GM06990 (cell line): ENCODE measurements at regions not wholly inside any gene's neighbourhood (a gene's known extent, or its start where the extent isn't known, plus 50 kb on each side); places are given as distances from the start of the nearest gene placed in this dataset.
A peak's percentile ranks its signal among the peaks of the same experiment; 100 is the strongest.

Experiments
- DNase-seq: peaks from one replicate; pipeline ENCODE4 v3.0.0-alpha.2; 2011; ENCODE audit not compliant: insufficient read length; ENCODE audit errors: extremely low read depth
- H3K27me3 ChIP-seq: replicated peaks from 2 replicates; pipeline ENCODE4 v1.6.0; 2011; ENCODE audit warnings: low read length; ENCODE audit not compliant: control insufficient read depth, insufficient read depth
- H3K36me3 ChIP-seq: 2 replicates; pipeline ENCODE4 v1.5.1; 2011; ENCODE audit warnings: low read length; ENCODE audit not compliant: control insufficient read depth, insufficient read depth
- H3K4me3 ChIP-seq: replicated peaks from 2 replicates; pipeline ENCODE4 v1.5.1; 2011; ENCODE audit warnings: low read depth, mild to moderate bottlenecking, control low read depth, low read length
- TF ChIP-seq, protein P1 (sequence below): IDR thresholded peaks from 2 replicates; pipeline ENCODE4 v1.5.1; 2011; ENCODE audit warnings: low read length, control low read depth, mild to moderate bottlenecking, inconsistent platforms; ENCODE audit not compliant: insufficient read depth, poor library complexity, severe bottlenecking

DNA sequence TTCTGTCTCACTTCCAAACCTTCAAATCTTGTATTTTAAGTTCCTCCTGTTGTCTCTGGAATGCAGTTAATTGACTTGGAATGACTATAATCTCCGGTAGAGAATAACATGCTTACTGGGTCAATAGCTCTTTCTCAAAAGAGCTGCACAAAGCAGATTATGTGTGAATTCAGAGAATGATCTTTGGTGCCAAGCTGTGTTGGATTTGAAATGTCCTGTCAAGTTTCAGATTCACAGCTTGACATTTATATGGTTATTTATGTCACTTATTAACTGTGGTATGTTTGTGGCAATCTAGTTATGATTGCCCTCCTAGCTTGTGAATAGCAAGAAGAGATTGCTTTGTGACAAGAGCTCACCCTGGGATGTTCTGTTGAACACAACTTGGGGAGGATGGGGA, 128.3 kb upstream of the KCNE2 start:
- no peak for DNase-seq
- H3K4me3 ChIP-seq, result no peak overlapping the region
- TF ChIP-seq, protein P1, sequence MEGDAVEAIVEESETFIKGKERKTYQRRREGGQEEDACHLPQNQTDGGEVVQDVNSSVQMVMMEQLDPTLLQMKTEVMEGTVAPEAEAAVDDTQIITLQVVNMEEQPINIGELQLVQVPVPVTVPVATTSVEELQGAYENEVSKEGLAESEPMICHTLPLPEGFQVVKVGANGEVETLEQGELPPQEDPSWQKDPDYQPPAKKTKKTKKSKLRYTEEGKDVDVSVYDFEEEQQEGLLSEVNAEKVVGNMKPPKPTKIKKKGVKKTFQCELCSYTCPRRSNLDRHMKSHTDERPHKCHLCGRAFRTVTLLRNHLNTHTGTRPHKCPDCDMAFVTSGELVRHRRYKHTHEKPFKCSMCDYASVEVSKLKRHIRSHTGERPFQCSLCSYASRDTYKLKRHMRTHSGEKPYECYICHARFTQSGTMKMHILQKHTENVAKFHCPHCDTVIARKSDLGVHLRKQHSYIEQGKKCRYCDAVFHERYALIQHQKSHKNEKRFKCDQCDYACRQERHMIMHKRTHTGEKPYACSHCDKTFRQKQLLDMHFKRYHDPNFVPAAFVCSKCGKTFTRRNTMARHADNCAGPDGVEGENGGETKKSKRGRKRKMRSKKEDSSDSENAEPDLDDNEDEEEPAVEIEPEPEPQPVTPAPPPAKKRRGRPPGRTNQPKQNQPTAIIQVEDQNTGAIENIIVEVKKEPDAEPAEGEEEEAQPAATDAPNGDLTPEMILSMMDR, result no peak
- H3K36me3 ChIP-seq, result no peaks in the 10 kb centered on the region
- no peaks in the 10 kb centered on the region for H3K27me3 ChIP-seq

- DNase-seq, result no peak
- Histone ChIP-seq H3K27me3 (no peaks in the 10 kb centered on the region; the same call in 1 of the 2 replicates), H3K4me3 (no peak overlapping the region), H3K36me3 (no peaks in the 10 kb centered on the region)
- TF ChIP-seq, protein P1, result no peak
Measured at GRCh38 chr21:34242973-34243372, 120.8 kb upstream of the KCNE2 start.

GRCh38 chr21:34243562-34243961, 120.2 kb upstream of the KCNE2 start:
- Histone ChIP-seq H3K27me3 (no peaks in the 10 kb centered on the region; the same call in 1 of the 2 replicates), H3K36me3 (no peaks in the 10 kb centered on the region), H3K4me3 (no peak overlapping the region)
- DNase-seq, result no peak
- TF ChIP-seq, protein P1, result peak; percentile 66

DNA sequence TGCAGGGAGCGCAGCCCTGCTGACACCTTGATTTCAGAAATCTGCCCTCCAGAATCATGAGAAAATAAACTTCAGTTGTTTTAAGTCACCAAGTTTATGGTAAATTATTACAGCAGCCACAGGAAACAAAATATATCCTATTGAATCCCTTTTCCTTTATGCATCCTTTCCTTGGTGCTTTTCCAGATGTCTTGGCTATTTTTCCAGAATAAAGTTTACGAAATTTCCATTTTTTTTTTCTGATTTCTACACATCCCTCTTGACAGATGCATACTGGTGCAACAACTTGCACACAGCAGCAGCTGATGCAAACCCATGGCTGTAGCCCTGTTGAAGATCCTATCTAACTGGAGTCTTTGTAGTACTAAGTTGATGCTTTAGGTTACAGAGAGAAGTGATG, 111.1 kb upstream of the KCNE2 start:
- Histone ChIP-seq H3K4me3 (no peak overlapping the region), H3K27me3 (no peaks in the 10 kb centered on the region), H3K36me3 (no peaks in the 10 kb centered on the region)
- TF ChIP-seq, protein P1, result no peak
- no peak for DNase-seq

DNA sequence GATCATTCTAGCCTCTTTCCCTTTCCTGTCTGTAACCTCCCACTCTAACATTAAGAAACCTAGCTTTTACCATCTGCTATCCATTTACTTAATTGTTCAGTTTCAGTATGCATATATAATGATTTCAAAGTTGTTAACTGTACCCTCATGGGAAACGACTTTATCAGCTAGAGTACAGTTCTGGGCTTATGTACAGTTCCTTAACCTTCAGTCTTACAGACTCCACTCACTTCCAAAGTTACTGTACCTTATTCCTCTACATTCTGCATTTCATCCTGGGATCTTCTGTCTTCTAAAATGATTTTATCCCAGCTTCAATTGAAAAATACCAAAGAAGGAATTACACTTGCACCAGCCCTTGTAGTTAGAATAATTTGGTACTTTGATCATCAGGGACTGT, 108.7 kb upstream of the KCNE2 start:
- no peak for DNase-seq
- TF ChIP-seq, protein P1, result no peak
- H3K4me3 ChIP-seq, result no peak overlapping the region
- H3K36me3 ChIP-seq, result no peaks in the 10 kb centered on the region
- no peaks in the 10 kb centered on the region for H3K27me3 ChIP-seq

DNA sequence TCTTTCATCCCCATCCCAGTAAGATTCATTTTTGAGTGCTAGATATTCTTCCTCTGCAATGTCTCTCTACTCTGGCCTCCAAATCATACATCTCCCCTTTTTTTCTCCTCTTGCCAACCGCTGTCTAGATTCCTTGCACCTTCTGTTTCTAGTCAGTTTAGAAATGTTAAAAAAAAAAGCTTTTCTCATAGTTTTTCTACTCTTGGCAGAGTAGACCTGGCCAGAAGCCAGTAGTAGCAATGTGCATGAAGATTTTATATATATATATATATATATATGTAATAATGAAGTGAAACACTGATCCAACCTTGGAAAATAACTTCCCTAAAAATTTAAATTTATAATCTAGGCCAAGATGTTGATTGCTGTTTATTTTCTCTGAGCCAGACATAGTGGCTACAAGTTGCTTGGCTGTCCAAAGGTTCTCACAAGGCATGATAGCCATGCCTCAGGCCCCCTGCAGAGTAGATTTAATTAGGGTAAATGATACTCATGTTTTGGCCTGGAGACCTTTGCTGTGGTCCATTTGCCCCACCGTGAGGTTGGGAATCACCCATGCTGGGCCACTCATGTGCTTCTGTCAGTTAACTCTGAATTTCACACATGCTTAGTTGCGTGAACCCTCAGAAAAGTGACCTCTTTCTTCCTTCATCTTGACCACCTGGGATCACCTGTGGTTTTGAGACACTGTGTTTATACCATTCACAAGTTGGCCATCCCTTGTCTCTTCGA, 103.4 kb upstream of the KCNE2 start:
- no peak for DNase-seq
- TF ChIP-seq, protein P1, result no peak
- no peaks in the 10 kb centered on the region for H3K36me3 ChIP-seq
- H3K27me3 ChIP-seq, result no peaks in the 10 kb centered on the region
- H3K4me3 ChIP-seq, result no peak overlapping the region
